ENCODE measurements at regions not wholly inside any gene's neighbourhood (a gene's known extent, or its start where the extent isn't known, plus 50 kb on each side); places are given as distances from the start of the nearest gene placed in this dataset.
A peak's percentile ranks its signal among the peaks of the same experiment; 100 is the strongest.

DNA sequence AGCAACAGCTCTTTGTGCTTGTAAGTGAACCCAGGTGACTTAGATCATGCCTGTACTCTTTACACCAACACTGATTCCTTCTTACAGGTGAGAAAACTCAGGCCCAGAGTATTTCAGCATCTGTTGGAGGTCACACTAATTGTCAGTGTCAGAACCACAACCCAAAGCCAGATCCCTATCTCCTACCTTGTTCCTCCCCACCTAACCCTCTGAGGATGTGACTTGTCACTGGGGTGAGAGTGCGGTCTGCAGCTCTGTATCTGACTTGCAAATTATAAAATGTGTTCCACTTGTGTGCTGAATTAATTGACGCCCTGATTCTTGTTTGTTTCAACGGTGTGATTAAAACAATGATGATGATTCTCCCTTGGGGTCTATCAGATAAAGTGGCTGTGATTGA is 232.5 kb upstream of the KCNG1 start:
- no peak for DNase-seq (ENCODE audit: low read depth)
- H3K4me3 ChIP-seq (ENCODE audit: low read length) = no peak overlapping the region
- TF ChIP-seq, protein P1, sequence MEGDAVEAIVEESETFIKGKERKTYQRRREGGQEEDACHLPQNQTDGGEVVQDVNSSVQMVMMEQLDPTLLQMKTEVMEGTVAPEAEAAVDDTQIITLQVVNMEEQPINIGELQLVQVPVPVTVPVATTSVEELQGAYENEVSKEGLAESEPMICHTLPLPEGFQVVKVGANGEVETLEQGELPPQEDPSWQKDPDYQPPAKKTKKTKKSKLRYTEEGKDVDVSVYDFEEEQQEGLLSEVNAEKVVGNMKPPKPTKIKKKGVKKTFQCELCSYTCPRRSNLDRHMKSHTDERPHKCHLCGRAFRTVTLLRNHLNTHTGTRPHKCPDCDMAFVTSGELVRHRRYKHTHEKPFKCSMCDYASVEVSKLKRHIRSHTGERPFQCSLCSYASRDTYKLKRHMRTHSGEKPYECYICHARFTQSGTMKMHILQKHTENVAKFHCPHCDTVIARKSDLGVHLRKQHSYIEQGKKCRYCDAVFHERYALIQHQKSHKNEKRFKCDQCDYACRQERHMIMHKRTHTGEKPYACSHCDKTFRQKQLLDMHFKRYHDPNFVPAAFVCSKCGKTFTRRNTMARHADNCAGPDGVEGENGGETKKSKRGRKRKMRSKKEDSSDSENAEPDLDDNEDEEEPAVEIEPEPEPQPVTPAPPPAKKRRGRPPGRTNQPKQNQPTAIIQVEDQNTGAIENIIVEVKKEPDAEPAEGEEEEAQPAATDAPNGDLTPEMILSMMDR (conservative IDR thresholded peaks at IDR 0.05; ENCODE audit: low read length) = no peak

DNA sequence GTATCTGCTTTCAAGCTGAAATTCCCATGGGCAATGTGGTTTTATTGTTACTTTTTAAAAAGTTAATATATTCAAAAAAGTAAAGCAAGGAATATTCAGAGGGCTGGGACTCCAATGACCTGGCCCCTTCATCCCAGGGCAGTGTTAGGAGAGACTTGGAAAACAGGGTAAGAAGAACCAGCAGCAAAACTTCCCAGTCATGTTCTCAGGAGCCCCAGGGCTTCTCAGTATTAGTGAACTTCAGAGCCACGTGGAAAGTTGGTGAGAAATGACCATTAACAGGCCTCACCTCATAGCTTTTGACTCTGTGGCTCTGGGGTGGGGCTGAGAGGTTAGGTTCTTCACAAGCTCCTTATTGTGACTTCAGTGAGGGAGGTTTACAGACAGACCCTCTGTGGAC is 230.4 kb upstream of the KCNG1 start:
- DNase-seq (ENCODE audit: low read depth) = no peak
- TF ChIP-seq, protein P1 (conservative IDR thresholded peaks at IDR 0.05; ENCODE audit: low read length) = no peak
- no peak overlapping the region for H3K4me3 ChIP-seq (ENCODE audit: low read length)

DNA sequence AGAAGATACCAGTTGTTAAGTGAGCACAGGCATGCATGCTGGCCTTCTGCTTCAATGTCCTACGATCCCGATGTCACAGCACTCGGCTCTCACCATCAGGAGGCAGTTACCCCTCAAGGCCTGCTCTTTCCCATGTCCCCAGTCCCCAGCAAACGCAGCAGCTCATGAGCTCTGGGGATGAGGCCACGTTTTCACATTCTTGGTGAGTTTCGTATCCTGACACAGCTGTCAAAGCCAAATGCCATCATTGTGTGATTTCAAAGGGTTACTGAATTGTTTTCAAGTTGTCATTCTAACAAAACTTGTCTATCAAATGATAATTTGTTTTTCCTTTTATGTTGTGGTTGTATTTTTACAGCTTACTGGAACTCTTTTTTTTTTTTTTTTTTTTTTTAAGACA is 226.9 kb upstream of the KCNG1 start:
- no peak for DNase-seq (ENCODE audit: low read depth)
- TF ChIP-seq, protein P1 (conservative IDR thresholded peaks at IDR 0.05; ENCODE audit: low read length) = no peak
- no peak overlapping the region for H3K4me3 ChIP-seq (ENCODE audit: low read length)

DNA sequence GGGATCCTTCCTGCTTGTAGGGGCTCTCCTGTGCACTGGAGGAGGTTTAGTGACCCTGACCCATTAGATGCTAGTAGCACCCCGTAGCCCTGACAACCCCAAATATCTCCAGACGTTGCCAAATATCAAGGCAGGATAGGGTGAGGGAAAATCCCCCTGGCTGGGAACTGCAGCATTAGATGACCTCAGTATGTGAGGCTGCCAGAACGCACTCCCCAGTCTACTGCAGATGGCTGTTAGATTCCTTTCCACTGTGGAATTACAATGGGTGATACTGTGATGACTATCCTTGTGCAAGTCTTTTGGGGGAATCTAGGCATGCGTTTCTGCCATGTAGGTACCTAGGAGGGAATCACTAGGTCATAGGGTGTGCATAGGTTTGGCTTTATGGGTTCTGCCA is 226.3 kb upstream of the KCNG1 start:
- H3K4me3 ChIP-seq (ENCODE audit: low read length) = no peak overlapping the region
- TF ChIP-seq, protein P1 (conservative IDR thresholded peaks at IDR 0.05; ENCODE audit: low read length) = no peak
- peak; percentile 8 for DNase-seq (ENCODE audit: low read depth)

DNA sequence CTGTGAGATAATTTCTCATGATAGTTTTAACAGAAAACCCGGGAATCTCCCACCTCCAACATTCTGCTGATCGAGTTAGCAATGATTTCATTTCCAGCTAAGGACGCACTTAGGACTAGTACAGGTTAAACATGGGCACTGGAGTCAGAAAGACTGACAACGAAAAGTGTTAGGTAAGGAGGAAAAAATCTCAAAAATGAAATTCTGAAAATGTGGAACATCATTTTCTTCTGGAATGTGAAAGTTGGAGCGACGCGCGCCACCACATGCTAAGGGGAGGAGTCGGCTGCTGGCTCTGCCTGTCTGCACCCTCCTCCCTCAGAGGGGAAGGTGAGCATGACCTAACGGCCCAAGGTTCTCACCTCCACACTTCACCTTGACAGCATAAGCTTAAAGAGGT is 221.6 kb upstream of the KCNG1 start:
- TF ChIP-seq, protein P1 (conservative IDR thresholded peaks at IDR 0.05; ENCODE audit: low read length) = no peak
- H3K4me3 ChIP-seq (ENCODE audit: low read length) = no peak overlapping the region

DNA sequence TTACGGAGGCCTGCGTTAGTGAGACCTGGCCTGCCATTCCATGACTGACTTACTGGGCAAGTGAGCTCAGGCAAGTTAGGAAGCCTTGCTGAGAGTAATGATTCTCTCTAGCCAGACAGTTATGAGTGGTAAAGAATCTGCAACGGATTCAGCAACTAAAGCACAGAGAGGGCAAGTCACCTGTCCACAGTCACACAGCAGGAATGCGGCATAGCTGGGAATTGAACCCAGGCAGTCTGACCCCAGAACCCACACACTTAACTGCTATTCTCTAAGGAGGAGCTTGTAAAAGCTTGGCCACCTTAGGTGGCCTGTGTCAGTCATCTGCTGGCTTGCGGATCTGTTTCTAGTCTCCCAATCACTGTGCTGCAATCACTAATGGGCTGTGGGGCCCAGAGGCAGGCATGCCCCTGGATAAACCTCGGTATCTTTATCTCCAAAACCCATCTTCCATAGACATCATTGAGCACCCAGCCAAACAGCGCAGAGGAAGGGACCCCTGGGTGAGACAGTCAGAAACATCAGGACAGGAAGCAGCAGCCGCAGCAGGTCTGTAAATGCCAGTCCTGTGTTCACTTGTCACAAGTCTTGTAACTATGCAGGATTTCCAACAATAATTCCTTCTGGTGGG is 215.9 kb upstream of the KCNG1 start:
- no peak for DNase-seq (ENCODE audit: low read depth)
- TF ChIP-seq, protein P1 (conservative IDR thresholded peaks at IDR 0.05; ENCODE audit: low read length) = no peak
- no peak overlapping the region for H3K4me3 ChIP-seq (ENCODE audit: low read length)

More for the DNA sequence above, 221.6 kb upstream of the KCNG1 start:
- DNase-seq (ENCODE audit: low read depth) = no peak

DNA sequence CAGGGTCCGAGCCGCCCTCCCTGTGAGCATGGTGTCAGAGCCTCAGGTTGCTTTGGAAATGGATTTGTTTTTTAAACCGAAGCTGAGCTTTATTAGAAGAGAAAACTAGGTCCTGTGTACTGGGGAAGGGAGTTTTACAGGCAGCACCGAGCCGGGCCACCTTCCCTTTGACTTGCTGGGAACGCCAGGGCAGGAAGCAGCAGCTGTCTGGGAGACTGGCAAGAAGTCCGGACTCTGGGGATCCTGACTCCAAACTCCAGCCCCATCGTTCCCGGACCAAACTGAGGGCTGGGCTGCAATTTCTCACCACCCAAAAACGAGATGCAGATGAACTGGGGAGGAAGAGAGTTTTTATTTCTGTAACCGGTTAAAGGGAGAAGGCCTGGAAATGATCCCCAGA is 214.9 kb upstream of the KCNG1 start:
- TF ChIP-seq, protein P1 (conservative IDR thresholded peaks at IDR 0.05; ENCODE audit: low read length) = no peak
- no peak for DNase-seq (ENCODE audit: low read depth)
- H3K4me3 ChIP-seq (ENCODE audit: low read length) = no peak overlapping the region
